ENCODE measurements at regions not wholly inside any gene's neighbourhood (a gene's known extent, or its start where the extent isn't known, plus 50 kb on each side); places are given as distances from the start of the nearest gene placed in this dataset.

DNA sequence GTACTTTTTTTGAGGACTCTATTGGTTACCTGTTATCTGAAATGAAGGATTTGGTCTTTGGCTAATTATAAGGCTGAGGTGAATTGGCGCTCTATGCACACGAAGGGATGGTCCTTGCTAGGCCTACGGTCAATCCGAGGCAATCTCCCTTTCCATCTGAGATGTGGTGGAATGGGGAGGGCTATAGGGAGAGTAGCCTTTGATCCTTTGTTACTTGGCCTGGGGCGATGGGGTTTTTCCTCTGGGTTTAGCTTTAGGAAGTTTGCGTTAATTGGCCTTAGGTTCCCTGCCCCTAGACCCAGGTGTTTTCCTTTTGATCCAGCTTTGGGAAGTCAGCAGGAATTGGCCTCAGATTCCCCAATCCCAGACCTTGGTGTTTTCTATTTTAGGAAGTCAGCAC, 102.1 kb upstream of the C9orf72 start:
- TF ChIP-seq, protein P1, sequence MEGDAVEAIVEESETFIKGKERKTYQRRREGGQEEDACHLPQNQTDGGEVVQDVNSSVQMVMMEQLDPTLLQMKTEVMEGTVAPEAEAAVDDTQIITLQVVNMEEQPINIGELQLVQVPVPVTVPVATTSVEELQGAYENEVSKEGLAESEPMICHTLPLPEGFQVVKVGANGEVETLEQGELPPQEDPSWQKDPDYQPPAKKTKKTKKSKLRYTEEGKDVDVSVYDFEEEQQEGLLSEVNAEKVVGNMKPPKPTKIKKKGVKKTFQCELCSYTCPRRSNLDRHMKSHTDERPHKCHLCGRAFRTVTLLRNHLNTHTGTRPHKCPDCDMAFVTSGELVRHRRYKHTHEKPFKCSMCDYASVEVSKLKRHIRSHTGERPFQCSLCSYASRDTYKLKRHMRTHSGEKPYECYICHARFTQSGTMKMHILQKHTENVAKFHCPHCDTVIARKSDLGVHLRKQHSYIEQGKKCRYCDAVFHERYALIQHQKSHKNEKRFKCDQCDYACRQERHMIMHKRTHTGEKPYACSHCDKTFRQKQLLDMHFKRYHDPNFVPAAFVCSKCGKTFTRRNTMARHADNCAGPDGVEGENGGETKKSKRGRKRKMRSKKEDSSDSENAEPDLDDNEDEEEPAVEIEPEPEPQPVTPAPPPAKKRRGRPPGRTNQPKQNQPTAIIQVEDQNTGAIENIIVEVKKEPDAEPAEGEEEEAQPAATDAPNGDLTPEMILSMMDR (IDR thresholded peaks at IDR 0.05): no peak
- no peak for TF ChIP-seq POLR2A (IDR thresholded peaks at IDR 0.05)

Data from right lobe of liver (tissue), 4 donors.